GM18519 (cell line): ENCODE measurements at regions not wholly inside any gene's neighbourhood (a gene's known extent, or its start where the extent isn't known, plus 50 kb on each side); places are given as distances from the start of the nearest gene placed in this dataset.

Experiments used
- ATAC-seq: cut with Tn5 transposase; IDR thresholded peaks from one replicate; pipeline ENCODE4 v1.9.1; 2021; ENCODE audit warnings: mild to moderate bottlenecking, moderate library complexity; ENCODE audit not compliant: unreplicated experiment, low FRiP score

DNA sequence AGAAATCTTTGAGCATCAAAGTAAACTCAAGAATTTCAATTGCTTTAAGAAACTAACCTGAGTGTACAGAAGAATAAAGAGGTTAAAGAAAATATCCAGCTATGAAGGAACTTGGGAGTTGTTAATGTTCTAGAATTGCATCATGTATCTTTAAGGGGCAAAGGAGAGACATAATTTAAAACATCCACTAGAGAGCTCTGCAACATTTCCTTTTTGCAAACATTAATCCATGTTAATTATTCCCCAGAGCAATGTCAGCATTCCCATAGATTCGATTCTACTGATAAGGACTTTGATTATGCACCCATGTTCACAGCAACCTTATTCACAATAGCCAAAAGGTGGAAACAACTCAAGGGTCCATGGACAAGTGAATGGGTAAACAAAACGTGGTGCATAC lies 80.2 kb upstream of the SORBS2 start:
- no peak for ATAC-seq

DNA sequence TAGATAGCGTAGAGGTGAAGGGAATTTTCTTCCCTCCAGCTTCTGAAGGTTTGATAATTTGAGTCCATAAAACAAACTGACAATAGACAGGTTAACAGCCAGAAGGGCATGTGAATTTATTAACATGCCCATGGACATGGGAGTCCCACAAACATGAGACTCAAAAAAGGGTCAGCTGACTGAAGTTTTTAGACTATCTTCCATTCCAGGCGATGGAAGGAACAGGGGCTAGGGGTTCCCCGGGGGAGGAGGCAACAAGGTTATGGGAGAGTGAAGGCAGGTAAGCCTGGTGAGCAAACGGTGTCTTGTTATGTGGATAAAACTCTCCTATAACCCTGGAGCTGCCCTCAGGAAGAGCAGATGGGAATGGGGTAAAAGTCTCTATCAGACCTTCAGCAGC lies 81.5 kb upstream of the SORBS2 start:
- ATAC-seq = no peak

GRCh38 chr4:185894481-185894880 lies 82.5 kb upstream of the SORBS2 start:
- no peak for ATAC-seq

- ATAC-seq = no peak
These were observed 83.4 kb upstream of the SORBS2 start for GRCh38 chr4:185895351-185895750.

- no peak for ATAC-seq
These were observed 83.9 kb upstream of the SORBS2 start for GRCh38 chr4:185895866-185896265.

GRCh38 chr4:185896817-185897488 lies 85.0 kb upstream of the SORBS2 start:
- peak; percentile 53 for ATAC-seq

DNA sequence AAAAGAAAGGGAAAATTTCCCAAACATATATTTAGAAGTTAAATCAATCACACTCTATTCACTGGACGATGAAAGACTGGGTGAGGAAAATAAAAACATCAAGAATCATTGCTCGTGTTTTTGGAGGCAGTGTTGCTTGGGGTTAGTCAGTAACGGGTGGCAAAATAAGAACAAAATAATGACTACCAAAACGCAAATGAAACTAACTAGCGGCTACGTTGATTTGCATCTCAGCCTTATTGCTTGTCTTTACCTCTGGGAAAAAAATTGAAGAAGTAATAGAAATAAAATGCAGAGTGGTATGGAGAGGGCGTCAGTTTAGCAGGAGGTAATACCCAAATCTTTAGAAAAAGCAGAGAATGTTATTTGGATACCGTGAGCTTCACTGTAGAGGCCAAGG lies 86.4 kb upstream of the SORBS2 start:
- ATAC-seq = no peak

- ATAC-seq = no peak
These were observed 87.8 kb upstream of the SORBS2 start for GRCh38 chr4:185899833-185900232.

DNA sequence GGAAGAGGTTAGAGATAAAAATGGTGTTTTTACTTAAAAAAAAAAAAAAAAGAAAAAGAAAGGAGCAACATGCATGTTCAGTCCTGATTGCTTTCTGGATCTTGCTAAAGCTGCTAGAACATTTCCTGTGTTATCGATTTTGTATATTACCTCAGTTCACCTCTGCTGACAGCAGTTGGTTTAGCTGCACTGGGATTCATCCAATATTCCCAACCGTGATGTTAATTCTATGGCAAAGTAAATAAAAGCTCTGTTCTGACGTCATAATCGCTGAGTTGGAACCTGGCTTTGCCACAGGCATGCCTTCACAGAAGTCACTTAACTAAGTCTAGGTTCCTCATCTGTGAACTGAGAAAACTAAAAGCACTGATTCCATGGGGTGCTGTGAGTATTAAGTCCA lies 90.7 kb upstream of the SORBS2 start:
- no peak for ATAC-seq

DNA sequence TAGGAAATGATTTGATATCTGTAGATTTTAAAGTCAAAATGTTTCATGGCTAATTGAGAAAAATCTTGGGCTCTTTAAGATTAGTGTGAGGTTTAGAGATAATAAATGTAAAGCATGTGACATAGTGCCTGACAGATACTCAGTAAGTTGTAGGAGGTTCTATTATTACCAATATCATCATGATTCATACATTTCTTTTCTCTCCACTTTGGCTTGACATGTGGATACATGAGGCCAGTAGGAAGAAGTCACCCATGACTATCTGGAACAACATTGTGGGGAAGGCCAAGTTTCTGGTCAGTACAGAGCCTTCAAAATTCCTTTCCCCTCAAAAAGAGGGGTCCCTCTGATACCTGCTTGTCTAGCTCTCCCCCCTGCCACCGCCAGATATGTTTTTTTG lies 91.2 kb upstream of the SORBS2 start:
- no peak for ATAC-seq

DNA sequence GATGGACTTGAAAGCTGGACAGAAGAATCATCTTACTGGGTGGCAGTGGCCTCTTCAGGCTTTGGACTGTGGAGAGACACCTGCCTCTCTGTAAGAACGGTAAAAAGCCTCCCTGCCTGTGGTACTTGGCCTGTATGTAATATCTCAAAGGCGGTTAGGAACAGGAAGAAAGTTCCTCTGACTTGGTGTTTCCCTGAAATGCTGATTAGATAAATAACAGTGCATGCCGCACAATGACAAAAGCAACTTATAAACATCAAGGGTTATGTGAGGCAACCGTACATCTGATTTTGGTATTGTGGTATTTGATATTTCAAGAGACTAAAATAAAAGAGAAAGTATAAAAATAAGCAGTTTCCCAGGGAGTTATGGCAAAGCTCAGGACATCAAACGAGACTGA lies 92.4 kb upstream of the SORBS2 start:
- no peak for ATAC-seq

DNA sequence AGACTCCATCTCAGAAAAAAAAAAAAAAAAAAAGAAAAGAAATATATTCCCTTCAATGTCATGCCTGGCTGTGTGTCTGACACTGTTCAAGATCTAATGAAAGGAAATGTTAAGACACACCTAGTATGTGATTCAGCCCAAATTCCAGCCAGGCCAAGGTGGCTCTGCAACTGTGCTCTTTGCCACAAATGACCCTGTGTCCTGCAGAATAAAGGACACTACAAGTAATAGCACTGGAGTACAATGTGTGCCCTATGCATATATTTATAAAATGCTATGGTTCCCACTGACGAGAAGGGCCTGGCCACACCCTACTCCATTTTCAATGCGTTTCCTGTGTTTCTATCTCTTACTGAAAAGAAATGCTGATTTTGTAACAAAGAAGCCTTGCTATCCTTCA lies 98.0 kb upstream of the SORBS2 start:
- no peak for ATAC-seq

- ATAC-seq = no peak
These were observed 99.6 kb upstream of the SORBS2 start for GRCh38 chr4:185911556-185912064.

GRCh38 chr4:185912779-185913178 lies 100.8 kb upstream of the SORBS2 start:
- ATAC-seq = no peak

- no peak for ATAC-seq
These were observed 102.7 kb upstream of the SORBS2 start for GRCh38 chr4:185914583-185915199.

- ATAC-seq = no peak
These were observed 103.3 kb upstream of the SORBS2 start for GRCh38 chr4:185915271-185915670.

- no peak for ATAC-seq
These were observed 103.8 kb upstream of the SORBS2 start for GRCh38 chr4:185915817-185916216.

- no peak for ATAC-seq
These were observed 104.2 kb upstream of the SORBS2 start for GRCh38 chr4:185916231-185916630.

- ATAC-seq = no peak
These were observed 104.7 kb upstream of the SORBS2 start for GRCh38 chr4:185916683-185917082.

DNA sequence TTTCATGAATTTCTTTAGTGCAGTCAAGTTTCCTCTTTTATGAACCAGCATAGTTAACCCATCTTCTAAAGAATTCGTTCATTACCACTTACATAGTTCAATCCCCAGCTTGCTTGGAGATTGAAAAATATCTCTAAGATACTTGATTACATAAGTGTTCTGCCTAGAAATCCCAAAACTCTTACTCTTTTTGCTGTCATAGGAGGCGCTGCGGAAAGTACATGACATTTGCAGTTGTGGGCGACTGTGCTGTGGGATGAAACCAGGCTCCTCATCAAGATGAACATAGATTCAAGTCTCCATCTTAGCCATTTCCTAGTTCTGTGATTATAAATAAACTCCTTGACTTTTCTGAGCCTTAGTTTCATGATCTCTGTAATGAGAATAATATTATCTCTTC lies 107.1 kb upstream of the SORBS2 start:
- no peak for ATAC-seq

GRCh38 chr4:185920171-185920570 lies 108.2 kb upstream of the SORBS2 start:
- no peak for ATAC-seq

DNA sequence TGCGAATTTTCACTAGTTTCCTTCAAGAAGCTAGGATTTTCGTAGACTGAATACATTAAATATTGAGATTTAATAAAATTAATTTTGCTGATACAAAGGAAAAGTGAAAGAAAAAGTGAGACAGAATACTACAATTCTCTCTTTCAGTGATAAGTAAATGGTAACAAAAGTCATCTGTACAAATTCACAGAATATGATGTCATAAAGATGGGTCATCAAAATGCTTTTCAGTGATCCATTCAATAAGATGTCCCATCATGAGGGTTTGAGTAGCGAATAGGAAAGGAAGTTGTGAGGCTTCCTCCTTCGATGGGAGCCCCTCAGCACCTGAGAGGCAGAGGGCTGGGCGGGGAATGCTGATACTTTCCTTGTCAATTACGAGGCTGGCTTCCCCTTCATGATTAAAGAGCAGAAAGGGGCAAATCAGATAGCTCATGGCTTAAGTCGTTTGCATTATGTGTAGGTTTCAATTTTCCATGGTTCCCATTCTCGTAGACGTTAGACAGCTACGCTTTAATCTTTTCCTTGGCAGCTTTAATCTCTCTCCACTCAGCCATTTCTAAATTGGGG lies 108.8 kb upstream of the SORBS2 start:
- no peak for ATAC-seq
